ENCODE measurements at regions not wholly inside any gene's neighbourhood (a gene's known extent, or its start where the extent isn't known, plus 50 kb on each side); places are given as distances from the start of the nearest gene placed in this dataset.
"Not testable (repeated sequence)": the region's sequence is repeated elsewhere in the genome, so short reads cannot be mapped to it uniquely, and the experiment has no call there.

DNA sequence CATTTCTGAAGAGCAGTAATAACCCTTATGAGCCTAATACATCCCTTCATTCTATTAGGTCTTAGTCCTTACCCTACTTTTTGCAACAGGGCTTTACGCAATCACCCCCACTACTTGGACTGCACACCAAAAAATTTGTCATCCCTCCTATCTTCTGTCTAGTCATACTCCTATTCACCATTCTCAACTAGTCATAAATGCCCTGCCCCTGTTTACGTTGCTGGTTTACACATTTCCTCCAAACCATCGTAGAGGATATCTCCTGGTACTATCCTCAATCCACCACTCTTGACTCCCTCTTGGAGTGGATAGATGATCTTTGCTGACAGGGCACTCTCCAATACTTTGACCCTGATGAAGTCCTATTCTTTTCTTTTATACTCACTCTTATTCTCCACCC lies 98.2 kb upstream of the CCNG1 start:
- Histone ChIP-seq H3K27ac (no peak overlapping the region), H3K4me3 (no peak overlapping the region), H3K9me3 (no peaks in the 10 kb centered on the region), H3K36me3 (no peaks in the 10 kb centered on the region), H3K27me3 (no peaks in the 10 kb centered on the region), H3K4me1 (no peaks in the 10 kb centered on the region)
- DNase-seq = no peak
- no peak for TF ChIP-seq POLR2A (IDR thresholded peaks at IDR 0.05)
- TF ChIP-seq, protein P1, sequence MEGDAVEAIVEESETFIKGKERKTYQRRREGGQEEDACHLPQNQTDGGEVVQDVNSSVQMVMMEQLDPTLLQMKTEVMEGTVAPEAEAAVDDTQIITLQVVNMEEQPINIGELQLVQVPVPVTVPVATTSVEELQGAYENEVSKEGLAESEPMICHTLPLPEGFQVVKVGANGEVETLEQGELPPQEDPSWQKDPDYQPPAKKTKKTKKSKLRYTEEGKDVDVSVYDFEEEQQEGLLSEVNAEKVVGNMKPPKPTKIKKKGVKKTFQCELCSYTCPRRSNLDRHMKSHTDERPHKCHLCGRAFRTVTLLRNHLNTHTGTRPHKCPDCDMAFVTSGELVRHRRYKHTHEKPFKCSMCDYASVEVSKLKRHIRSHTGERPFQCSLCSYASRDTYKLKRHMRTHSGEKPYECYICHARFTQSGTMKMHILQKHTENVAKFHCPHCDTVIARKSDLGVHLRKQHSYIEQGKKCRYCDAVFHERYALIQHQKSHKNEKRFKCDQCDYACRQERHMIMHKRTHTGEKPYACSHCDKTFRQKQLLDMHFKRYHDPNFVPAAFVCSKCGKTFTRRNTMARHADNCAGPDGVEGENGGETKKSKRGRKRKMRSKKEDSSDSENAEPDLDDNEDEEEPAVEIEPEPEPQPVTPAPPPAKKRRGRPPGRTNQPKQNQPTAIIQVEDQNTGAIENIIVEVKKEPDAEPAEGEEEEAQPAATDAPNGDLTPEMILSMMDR (IDR thresholded peaks at IDR 0.05) = no peak

DNA sequence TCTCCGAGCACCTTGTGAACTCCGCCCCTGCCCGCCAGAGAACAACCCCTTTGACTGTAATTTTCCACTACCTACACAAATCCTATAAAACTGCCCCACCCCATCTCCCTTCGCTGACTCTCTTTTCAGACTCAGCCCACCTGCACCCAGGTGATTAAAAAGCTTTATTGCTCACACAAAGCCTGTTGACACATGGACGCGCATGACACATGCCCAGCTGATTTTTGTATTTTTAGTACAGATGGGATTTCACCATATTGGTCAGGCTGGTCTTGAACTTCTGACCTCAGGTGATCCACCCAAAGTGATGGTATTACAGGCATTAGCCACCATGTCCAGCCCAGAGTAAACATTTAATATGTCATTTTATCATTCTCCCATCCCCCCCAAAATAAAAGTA lies 97.0 kb upstream of the CCNG1 start:
- not testable (repeated sequence) for H3K27ac ChIP-seq, H3K9me3 ChIP-seq, H3K4me1 ChIP-seq, H3K4me3 ChIP-seq, DNase-seq, H3K27me3 ChIP-seq, H3K36me3 ChIP-seq

DNA sequence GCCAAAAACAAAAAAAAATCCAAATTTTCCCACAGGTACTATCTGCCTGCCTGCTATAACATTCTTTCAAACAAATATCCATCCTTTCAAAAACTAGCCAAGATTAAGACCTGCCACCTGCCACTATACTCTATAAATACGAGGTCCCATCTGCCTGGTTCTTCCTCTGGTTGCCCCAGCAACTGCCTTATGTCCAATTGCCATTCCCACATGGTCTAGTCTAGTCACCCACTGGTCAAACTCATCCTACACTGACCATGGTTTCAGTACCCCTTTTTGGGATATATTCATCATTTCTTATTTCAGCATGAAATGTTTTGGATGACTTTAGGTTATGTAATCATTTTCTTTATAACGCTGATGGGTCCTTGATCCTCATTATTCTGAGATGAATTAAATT lies 95.1 kb upstream of the CCNG1 start:
- no peaks in the 10 kb centered on the region for H3K27me3 ChIP-seq
- H3K27ac ChIP-seq = no peak overlapping the region
- no peaks in the 10 kb centered on the region for H3K4me1 ChIP-seq
- H3K36me3 ChIP-seq = no peaks in the 10 kb centered on the region
- DNase-seq = no peak
- no peak overlapping the region for H3K4me3 ChIP-seq
- no peak for TF ChIP-seq POLR2A (IDR thresholded peaks at IDR 0.05)
- TF ChIP-seq, protein P1 (IDR thresholded peaks at IDR 0.05) = no peak
- H3K9me3 ChIP-seq = no peaks in the 10 kb centered on the region

DNA sequence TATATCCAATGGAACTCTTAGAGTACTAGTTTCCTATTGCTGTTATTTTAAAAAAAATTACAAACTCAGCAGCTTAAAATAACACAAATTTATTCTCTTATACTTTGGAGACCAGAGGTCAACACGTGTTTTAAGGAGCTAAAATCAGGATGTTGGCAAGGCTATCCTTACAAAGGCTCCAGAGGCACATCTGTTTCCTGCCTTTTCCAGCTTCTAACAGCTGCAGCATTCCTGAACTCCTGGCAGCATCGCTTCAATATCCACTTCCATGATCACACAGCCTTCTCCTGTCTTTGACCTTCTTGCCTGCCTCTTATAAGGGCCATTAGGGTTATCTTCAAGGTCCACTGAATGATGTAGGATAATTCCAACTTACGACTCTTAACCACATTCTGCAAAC lies 92.2 kb upstream of the CCNG1 start:
- no peak overlapping the region for H3K27ac ChIP-seq
- TF ChIP-seq POLR2A (IDR thresholded peaks at IDR 0.05) = no peak
- TF ChIP-seq, protein P1 (IDR thresholded peaks at IDR 0.05) = no peak
- no peaks in the 10 kb centered on the region for H3K36me3 ChIP-seq
- H3K4me3 ChIP-seq = no peak overlapping the region
- no peaks in the 10 kb centered on the region for H3K9me3 ChIP-seq
- H3K27me3 ChIP-seq = no peaks in the 10 kb centered on the region
- no peak for DNase-seq
- H3K4me1 ChIP-seq = no peaks in the 10 kb centered on the region

DNA sequence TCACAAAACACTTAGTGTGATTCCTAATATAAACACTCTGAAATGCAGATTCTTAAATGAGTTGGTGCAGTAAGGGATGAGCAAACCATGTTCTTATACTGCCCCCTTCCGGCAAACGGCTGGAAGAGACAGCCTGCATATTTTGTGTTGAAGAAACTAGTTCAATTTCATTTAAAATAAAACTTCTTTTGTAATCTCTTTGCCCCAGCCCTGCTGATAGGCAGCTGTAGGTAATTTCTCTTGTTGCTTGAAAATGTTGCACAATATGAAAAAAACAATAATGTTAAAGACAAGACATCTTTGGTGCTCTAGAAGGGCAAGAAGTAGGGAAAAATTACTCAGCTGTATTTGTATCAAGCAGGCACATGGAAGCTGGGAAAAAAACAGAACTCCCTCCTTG lies 89.7 kb upstream of the CCNG1 start:
- TF ChIP-seq, protein P1 (IDR thresholded peaks at IDR 0.05) = peak; percentile 25 to 80 (median 69)
- TF ChIP-seq POLR2A (IDR thresholded peaks at IDR 0.05) = no peak
- H3K36me3 ChIP-seq = no peaks in the 10 kb centered on the region
- no peaks in the 10 kb centered on the region for H3K27me3 ChIP-seq
- no peaks in the 10 kb centered on the region for H3K9me3 ChIP-seq
- DNase-seq = peak in 1 of 3 donors; percentile 75
- H3K4me1 ChIP-seq = no peaks in the 10 kb centered on the region
- no peak overlapping the region for H3K4me3 ChIP-seq
- no peak overlapping the region for H3K27ac ChIP-seq

DNA sequence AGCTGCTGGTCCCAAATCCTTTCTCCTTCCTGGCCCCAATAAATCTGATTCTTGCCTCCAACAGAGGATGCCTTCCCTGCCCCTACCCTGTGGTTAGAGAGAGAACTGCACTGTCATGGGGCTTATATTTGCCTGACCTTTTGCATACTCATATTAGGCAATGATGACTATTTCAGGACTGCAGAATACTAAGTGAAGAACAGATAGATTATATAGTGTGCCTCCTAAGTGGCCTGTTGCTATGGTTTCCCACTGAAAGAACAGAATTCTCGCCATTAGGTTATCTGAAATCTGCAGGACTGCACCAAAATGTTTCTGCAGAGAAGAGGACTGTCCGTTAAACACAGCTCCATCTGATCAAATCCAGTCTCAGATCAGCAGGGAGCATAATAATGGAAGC lies 87.3 kb upstream of the CCNG1 start:
- Histone ChIP-seq H3K4me3 (no peak overlapping the region), H3K27me3 (no peaks in the 10 kb centered on the region), H3K36me3 (no peaks in the 10 kb centered on the region), H3K4me1 (no peaks in the 10 kb centered on the region), H3K9me3 (no peaks in the 10 kb centered on the region), H3K27ac (no peak overlapping the region)
- TF ChIP-seq, protein P1 (IDR thresholded peaks at IDR 0.05) = no peak
- TF ChIP-seq POLR2A (IDR thresholded peaks at IDR 0.05) = no peak
- no peak for DNase-seq
